Mesendoderm (in vitro differentiated cells): ENCODE measurements at regions not wholly inside any gene's neighbourhood (a gene's known extent, or its start where the extent isn't known, plus 50 kb on each side); places are given as distances from the start of the nearest gene placed in this dataset.

ENCODE experiments used
- DNase-seq: peaks from one replicate; pipeline ENCODE4 v3.0.0; 2013
- H2AK5ac ChIP-seq: 2 replicates; pipeline ENCODE4 v1.6.1; 2013; ENCODE audit warnings: low read length, inconsistent platforms
- H2BK120ac ChIP-seq: 2 replicates; pipeline ENCODE4 v1.6.1; 2013; ENCODE audit warnings: low read depth, mild to moderate bottlenecking, low read length, moderate library complexity, mixed read lengths
- H2BK15ac ChIP-seq: replicated peaks from 2 replicates; pipeline ENCODE4 v1.6.1; 2013; ENCODE audit warnings: low read depth, mild to moderate bottlenecking, moderate library complexity
- H2BK5ac ChIP-seq: 2 replicates; pipeline ENCODE4 v1.6.1; 2013; ENCODE audit warnings: low read length, inconsistent platforms
- H3K18ac ChIP-seq: 2 replicates; pipeline ENCODE4 v1.6.1; 2013; ENCODE audit warnings: mild to moderate bottlenecking, low read length, mixed read lengths
- H3K23ac ChIP-seq: one replicate; pipeline ENCODE4 v1.6.1; 2013; ENCODE audit warnings: low read length
- H3K27ac ChIP-seq: 2 replicates; pipeline ENCODE4 v1.5.1; 2013; ENCODE audit warnings: low read depth, mild to moderate bottlenecking, inconsistent platforms, low read length, moderate library complexity
- H3K27me3 ChIP-seq: 2 replicates; pipeline ENCODE4 v1.6.1; 2013; ENCODE audit warnings: low read length, control low read depth, mild to moderate bottlenecking, inconsistent platforms; ENCODE audit not compliant: insufficient read depth, poor library complexity
- H3K36me3 ChIP-seq: 2 replicates; pipeline ENCODE4 v1.6.1; 2013; ENCODE audit warnings: low read length, inconsistent platforms; ENCODE audit not compliant: control insufficient read depth, insufficient read depth
- H3K4ac ChIP-seq: one replicate; pipeline ENCODE4 v1.6.1; 2013; ENCODE audit warnings: low read depth, mild to moderate bottlenecking, low read length, moderate library complexity
- H3K4me1 ChIP-seq: 2 replicates; pipeline ENCODE4 v1.6.1; 2013; ENCODE audit warnings: low read depth, low read length, inconsistent platforms; ENCODE audit not compliant: control insufficient read depth
- H3K4me2 ChIP-seq: 2 replicates; pipeline ENCODE4 v1.6.1; 2013; ENCODE audit warnings: low read length
- H3K4me3 ChIP-seq: 2 replicates; pipeline ENCODE4 v1.5.1; 2013; ENCODE audit warnings: mild to moderate bottlenecking, low read length
- H3K56ac ChIP-seq: one replicate; pipeline ENCODE4 v1.6.1; 2013; ENCODE audit warnings: low read length
- H3K79me1 ChIP-seq: 2 replicates; pipeline ENCODE4 v1.6.1; 2013; ENCODE audit warnings: low read length, inconsistent platforms
- H3K79me2 ChIP-seq: 2 replicates; pipeline ENCODE4 v1.6.1; 2013; ENCODE audit warnings: mild to moderate bottlenecking, low read length; ENCODE audit not compliant: control insufficient read depth, insufficient read depth
- H3K9ac ChIP-seq: 2 replicates; pipeline ENCODE4 v1.6.1; 2013; ENCODE audit warnings: low read length, inconsistent platforms
- H4K5ac ChIP-seq: one replicate; pipeline ENCODE4 v1.6.1; 2013; ENCODE audit warnings: low read length
- H4K8ac ChIP-seq: one replicate; pipeline ENCODE4 v1.6.1; 2013; ENCODE audit warnings: low read depth, mild to moderate bottlenecking, control low read depth, low read length, moderate library complexity
- WGBS: extraction: QIAGEN DNeasy Blood & Tissue Kit; methylation state at CpG from one replicate; pipeline ENCODE4 v1.1.7; 2013; ENCODE audit warnings: low lambda C conversion rate, missing lambda C conversion rate; ENCODE audit not compliant: insufficient coverage; ENCODE audit errors: extremely low coverage; 5-methylcytosine and 5-hydroxymethylcytosine counted together

DNA sequence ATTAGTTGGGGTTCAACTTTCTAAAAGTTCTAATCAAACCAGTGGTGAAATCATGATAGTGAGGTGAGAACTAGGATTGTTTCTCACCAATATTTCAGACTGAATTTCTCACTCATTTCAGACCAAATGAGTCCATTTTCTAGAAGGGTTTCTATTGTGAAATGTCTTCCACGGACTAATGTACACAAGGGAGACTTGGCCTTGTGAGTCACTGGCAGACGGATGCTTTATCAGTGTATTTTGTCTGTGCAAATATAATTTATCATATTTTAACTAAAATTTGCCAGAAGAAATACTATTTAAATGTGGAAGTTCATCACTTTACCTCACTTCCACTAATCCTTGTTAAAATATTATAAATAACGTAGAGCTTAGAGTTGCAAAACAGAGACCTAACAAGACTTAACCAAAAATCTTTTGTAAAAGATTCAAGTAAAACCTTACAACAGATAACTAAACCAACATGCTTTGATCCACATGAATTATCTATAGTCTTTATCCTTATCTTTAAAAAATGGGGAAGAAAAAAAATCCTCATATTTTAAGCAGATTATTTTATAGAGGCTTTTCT lies 506.0 kb upstream of the FAM241A start:
- WGBS, result no CpG with 5 or more reads among the region's 3 CpGs
- H3K79me1 ChIP-seq, result no peaks in the 10 kb centered on the region
- no peak overlapping the region for H3K56ac ChIP-seq
- H4K8ac ChIP-seq, result no peak overlapping the region
- no peak overlapping the region for H3K4me3 ChIP-seq
- no peak overlapping the region for H3K9ac ChIP-seq
- no peak overlapping the region for H3K4me2 ChIP-seq
- H3K79me2 ChIP-seq, result no peaks in the 10 kb centered on the region
- no peaks in the 10 kb centered on the region for H3K4me1 ChIP-seq
- H3K36me3 ChIP-seq, result no peaks in the 10 kb centered on the region
- no peak overlapping the region for H4K5ac ChIP-seq
- no peak overlapping the region for H2AK5ac ChIP-seq
- no peak overlapping the region for H3K23ac ChIP-seq
- H2BK15ac ChIP-seq, result no peak overlapping the region
- no peak for DNase-seq
- no peak overlapping the region for H3K4ac ChIP-seq
- H3K27me3 ChIP-seq, result no peaks in the 10 kb centered on the region
- H3K27ac ChIP-seq, result no peak overlapping the region
- H3K18ac ChIP-seq, result no peak overlapping the region
- no peak overlapping the region for H2BK5ac ChIP-seq
- H2BK120ac ChIP-seq, result no peak overlapping the region

DNA sequence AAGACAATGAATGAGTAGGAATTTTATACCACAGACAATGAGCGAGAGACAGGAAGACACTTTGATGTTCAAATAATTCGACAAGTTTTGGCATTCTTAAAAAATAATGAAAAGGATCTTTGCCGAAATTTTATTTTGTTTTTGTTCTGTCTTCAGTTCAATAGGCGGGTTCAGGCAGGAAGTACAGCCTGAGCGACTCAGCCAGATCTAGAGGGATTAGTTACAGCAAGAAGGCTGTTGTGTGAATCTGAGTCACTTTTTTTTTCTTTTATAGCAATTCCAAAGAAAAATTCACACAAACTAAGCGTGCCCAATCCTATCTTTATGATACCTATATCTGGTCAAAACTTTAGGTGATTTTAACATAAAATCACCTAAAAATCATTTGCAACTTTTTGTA lies 505.4 kb upstream of the FAM241A start:
- no peak overlapping the region for H3K18ac ChIP-seq
- DNase-seq, result no peak
- H2BK5ac ChIP-seq, result no peak overlapping the region
- H3K9ac ChIP-seq, result no peak overlapping the region
- no peak overlapping the region for H2AK5ac ChIP-seq
- H4K5ac ChIP-seq, result no peak overlapping the region
- H2BK15ac ChIP-seq, result no peak overlapping the region
- no peak overlapping the region for H3K4me3 ChIP-seq
- H3K4ac ChIP-seq, result no peak overlapping the region
- no peaks in the 10 kb centered on the region for H3K27me3 ChIP-seq
- no peak overlapping the region for H3K56ac ChIP-seq
- no peaks in the 10 kb centered on the region for H3K36me3 ChIP-seq
- no peak overlapping the region for H2BK120ac ChIP-seq
- H3K79me1 ChIP-seq, result no peaks in the 10 kb centered on the region
- no peak overlapping the region for H4K8ac ChIP-seq
- no CpG with 5 or more reads among the region's 6 CpGs for WGBS
- no peak overlapping the region for H3K27ac ChIP-seq
- no peak overlapping the region for H3K4me2 ChIP-seq
- H3K79me2 ChIP-seq, result no peaks in the 10 kb centered on the region
- no peak overlapping the region for H3K23ac ChIP-seq
- H3K4me1 ChIP-seq, result no peaks in the 10 kb centered on the region

DNA sequence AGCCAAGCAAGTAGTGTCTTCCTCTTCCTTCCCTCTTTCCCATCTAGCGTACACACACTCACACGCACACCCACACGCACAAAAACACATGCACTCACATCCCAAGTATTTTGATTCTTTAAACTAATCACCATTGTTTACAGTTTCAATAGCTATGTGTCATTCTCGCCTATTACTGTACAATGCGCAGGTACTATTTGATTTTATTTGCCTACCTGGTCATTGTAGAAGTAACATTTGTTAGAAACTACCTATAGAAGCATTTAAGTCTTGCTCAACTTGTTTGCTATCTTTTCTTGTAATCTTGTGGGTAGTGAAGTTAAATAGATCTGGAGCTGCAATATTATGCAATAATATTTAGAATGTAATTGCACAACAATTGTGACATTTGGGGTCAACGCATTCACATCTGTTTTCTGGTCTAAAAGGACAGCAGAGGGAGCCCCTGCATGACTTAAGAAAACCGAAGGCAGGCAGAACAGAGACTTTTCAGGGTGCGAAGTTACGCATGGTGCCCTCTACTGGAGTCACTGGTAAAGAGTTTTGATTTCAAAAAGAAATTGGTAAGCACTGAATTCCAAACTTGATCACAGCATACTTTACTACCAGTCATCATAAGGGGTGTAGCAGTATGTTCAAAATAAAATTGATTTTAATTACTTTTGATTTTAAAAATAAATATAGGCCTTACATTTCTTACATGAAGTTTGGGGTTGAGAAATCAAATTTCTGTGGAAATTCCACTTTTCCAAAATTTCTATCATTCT lies 503.3 kb upstream of the FAM241A start:
- Histone ChIP-seq H4K8ac (no peak overlapping the region), H2BK5ac (no peak overlapping the region), H3K4me1 (no peaks in the 10 kb centered on the region), H3K36me3 (no peaks in the 10 kb centered on the region), H3K56ac (no peak overlapping the region), H2BK15ac (no peak overlapping the region), H4K5ac (no peak overlapping the region), H3K79me1 (no peaks in the 10 kb centered on the region), H3K27ac (no peak overlapping the region), H3K27me3 (no peaks in the 10 kb centered on the region), H3K4me3 (no peak overlapping the region), H3K23ac (no peak overlapping the region), H3K79me2 (no peaks in the 10 kb centered on the region), H2BK120ac (no peak overlapping the region), H3K4me2 (no peak overlapping the region), H2AK5ac (no peak overlapping the region), H3K9ac (no peak overlapping the region), H3K18ac (no peak overlapping the region), H3K4ac (no peak overlapping the region)
- DNase-seq, result peak; percentile 92
- 100% methylated on average over 2 of the region's 9 CpGs for WGBS

DNA sequence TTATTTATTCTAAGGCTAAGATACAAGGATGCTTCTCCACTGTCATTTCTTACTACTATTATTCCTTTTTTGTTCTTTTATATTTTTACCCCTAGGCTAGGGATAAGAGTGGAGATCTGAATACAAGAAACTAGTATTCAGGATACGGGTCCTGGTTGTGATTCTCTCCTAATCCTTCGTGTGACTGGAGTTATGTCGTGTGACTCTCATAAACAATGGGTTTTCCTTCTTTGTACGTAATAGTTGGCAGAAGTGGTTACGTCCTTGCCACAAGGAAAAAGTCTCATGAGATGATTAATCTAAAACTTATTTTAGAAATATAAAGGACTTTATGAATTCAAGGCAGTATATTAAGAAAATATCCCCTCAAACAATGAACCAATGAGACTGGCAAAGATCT lies 497.2 kb upstream of the FAM241A start:
- DNase-seq, result no peak
- no peak overlapping the region for H2BK5ac ChIP-seq
- H4K8ac ChIP-seq, result no peak overlapping the region
- no peak overlapping the region for H3K4me3 ChIP-seq
- H3K4ac ChIP-seq, result no peak overlapping the region
- H3K23ac ChIP-seq, result no peak overlapping the region
- no peak overlapping the region for H2AK5ac ChIP-seq
- H3K56ac ChIP-seq, result no peak overlapping the region
- H3K36me3 ChIP-seq, result no peaks in the 10 kb centered on the region
- no peaks in the 10 kb centered on the region for H3K27me3 ChIP-seq
- no peak overlapping the region for H2BK120ac ChIP-seq
- H3K79me2 ChIP-seq, result no peaks in the 10 kb centered on the region
- no peak overlapping the region for H3K27ac ChIP-seq
- no peak overlapping the region for H4K5ac ChIP-seq
- no CpG with 5 or more reads among the region's 5 CpGs for WGBS
- no peak overlapping the region for H3K9ac ChIP-seq
- H3K4me2 ChIP-seq, result no peak overlapping the region
- peaks cover 9% of the 10 kb centered on the region for H3K4me1 ChIP-seq
- H2BK15ac ChIP-seq, result no peak overlapping the region
- no peaks in the 10 kb centered on the region for H3K79me1 ChIP-seq
- no peak overlapping the region for H3K18ac ChIP-seq

DNA sequence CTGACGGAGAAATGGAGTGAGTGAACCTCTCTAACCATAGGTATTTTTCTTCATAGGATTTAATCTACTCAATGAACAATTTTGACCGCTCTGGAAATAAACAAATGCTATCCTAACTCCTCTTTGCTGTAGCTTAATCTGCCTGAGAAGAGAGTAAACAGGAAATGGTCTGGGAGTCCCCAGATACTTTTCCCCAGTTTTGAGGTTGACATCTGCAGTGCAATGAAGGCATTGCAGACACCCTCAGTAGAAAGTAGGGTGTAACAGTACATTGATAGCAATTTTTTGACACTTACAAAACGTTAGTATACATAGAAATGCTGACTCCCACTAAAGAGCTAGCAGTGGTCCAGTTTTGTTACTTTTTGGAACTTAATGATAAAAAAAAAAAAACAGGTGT lies 495.9 kb upstream of the FAM241A start:
- H3K9ac ChIP-seq, result no peak overlapping the region
- no CpG with 5 or more reads among the region's 3 CpGs for WGBS
- peak; percentile 34 for DNase-seq
- no peaks in the 10 kb centered on the region for H3K27me3 ChIP-seq
- no peak overlapping the region for H2AK5ac ChIP-seq
- no peak overlapping the region for H2BK120ac ChIP-seq
- H4K5ac ChIP-seq, result no peak overlapping the region
- no peak overlapping the region for H4K8ac ChIP-seq
- no peak overlapping the region for H2BK15ac ChIP-seq
- no peak overlapping the region for H2BK5ac ChIP-seq
- no peak overlapping the region for H3K56ac ChIP-seq
- no peaks in the 10 kb centered on the region for H3K79me1 ChIP-seq
- H3K4ac ChIP-seq, result peak overlapping the region; percentile 36
- H3K36me3 ChIP-seq, result no peaks in the 10 kb centered on the region
- peak overlapping the region; percentile 75 for H3K18ac ChIP-seq
- H3K4me1 ChIP-seq, result peaks cover 11% of the 10 kb centered on the region
- no peak overlapping the region for H3K23ac ChIP-seq
- H3K4me3 ChIP-seq, result no peak overlapping the region
- H3K79me2 ChIP-seq, result no peaks in the 10 kb centered on the region
- peak overlapping the region; percentile 51 for H3K27ac ChIP-seq
- H3K4me2 ChIP-seq, result no peak overlapping the region
